Prostate gland (tissue), 2 donors: ENCODE measurements at regions not wholly inside any gene's neighbourhood (a gene's known extent, or its start where the extent isn't known, plus 50 kb on each side); places are given as distances from the start of the nearest gene placed in this dataset.

Experiments
- POLR2A ChIP-seq: fragments of 450-650 bp; IDR thresholded peaks from one replicate; pipeline ENCODE4 v1.6.1; 2016; ENCODE audit warnings: antibody characterized with exemption, mild to moderate bottlenecking
- TF ChIP-seq, protein P1 (sequence below), 4 experiments: fragments of 200-600 bp in 2 of 4; fragments of 450-650 bp in 2 of 4; sonication (generic) in 2 of 4; IDR thresholded peaks; 1 replicate in 3 of 4; 2 replicates in 1 of 4; pipeline ENCODE4 v1.5.1; 2016 to 2019; ENCODE audit warnings: antibody characterized with exemption in 4 of 4, mild to moderate bottlenecking in 2 of 4, moderate library complexity in 2 of 4

DNA sequence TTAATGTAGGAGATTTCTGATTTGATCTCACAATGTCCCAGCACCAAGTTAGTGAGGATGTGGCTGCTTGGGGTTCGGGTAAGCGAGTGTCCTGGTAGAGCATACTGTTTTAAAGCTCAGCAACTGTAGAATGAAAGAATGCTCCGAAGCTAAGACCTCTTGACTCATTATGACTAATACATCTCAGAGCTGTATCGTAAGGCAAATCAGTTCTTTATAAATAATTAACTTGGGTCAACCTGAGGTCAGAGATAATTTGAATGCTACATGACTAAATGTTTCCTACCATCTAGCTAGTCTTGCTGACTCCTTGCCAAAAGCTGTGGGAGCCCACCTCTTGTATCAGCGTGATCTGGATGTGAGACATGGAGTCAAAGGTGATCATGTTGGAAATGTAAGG, 128.8 kb upstream of the PDE7B start:
- TF ChIP-seq, protein P1, sequence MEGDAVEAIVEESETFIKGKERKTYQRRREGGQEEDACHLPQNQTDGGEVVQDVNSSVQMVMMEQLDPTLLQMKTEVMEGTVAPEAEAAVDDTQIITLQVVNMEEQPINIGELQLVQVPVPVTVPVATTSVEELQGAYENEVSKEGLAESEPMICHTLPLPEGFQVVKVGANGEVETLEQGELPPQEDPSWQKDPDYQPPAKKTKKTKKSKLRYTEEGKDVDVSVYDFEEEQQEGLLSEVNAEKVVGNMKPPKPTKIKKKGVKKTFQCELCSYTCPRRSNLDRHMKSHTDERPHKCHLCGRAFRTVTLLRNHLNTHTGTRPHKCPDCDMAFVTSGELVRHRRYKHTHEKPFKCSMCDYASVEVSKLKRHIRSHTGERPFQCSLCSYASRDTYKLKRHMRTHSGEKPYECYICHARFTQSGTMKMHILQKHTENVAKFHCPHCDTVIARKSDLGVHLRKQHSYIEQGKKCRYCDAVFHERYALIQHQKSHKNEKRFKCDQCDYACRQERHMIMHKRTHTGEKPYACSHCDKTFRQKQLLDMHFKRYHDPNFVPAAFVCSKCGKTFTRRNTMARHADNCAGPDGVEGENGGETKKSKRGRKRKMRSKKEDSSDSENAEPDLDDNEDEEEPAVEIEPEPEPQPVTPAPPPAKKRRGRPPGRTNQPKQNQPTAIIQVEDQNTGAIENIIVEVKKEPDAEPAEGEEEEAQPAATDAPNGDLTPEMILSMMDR (IDR thresholded peaks at IDR 0.05), result no peak
- no peak for TF ChIP-seq POLR2A
